Left lobe of liver (tissue), 2 donors: ENCODE measurements at regions not wholly inside any gene's neighbourhood (a gene's known extent, or its start where the extent isn't known, plus 50 kb on each side); places are given as distances from the start of the nearest gene placed in this dataset.
"Not testable (repeated sequence)": the region's sequence is repeated elsewhere in the genome, so short reads cannot be mapped to it uniquely, and the experiment has no call there.

ENCODE experiments used
- ATAC-seq: fragments of 200-7000 bp; cut with Tn5 transposase; one replicate; pipeline ENCODE4 v1.9.1; 2020; ENCODE audit warnings: mild to moderate bottlenecking, moderate library complexity
- DNase-seq: peaks from one replicate; pipeline ENCODE4 v3.0.0-alpha.2; 2020; ENCODE audit warnings: low spot score
- donor health status: DM: no; HTN: no; CAD: no; lungs with moderate emphysema.
- donor health status: DM: no; HTN: yes; CAD: no.

GRCh38 chr1:121095014-121095413 is 89.1 kb downstream of the FAM72B start:
- ATAC-seq, DNase-seq: not testable (repeated sequence)

GRCh38 chr1:121097127-121097866 is 86.8 kb downstream of the FAM72B start:
- DNase-seq (peak; percentile 81), ATAC-seq (peak; percentile 99)

GRCh38 chr1:121097867-121098215 is 86.3 kb downstream of the FAM72B start:
- peak; percentile 24 for ATAC-seq
- DNase-seq, result not testable (repeated sequence)

- ATAC-seq, result not testable (repeated sequence)
These were observed 75.1 kb downstream of the FAM72B start for GRCh38 chr1:121109025-121109424.

GRCh38 chr1:121116522-121117297 is 67.4 kb downstream of the FAM72B start:
- peak; percentile 9 for ATAC-seq
- not testable (repeated sequence) for DNase-seq

More at GRCh38 chr1:121109025-121109424, 75.1 kb downstream of the FAM72B start:
- DNase-seq, result not testable (repeated sequence)

- peak; percentile 85 for ATAC-seq
- DNase-seq, result not testable (repeated sequence)
These were observed 66.9 kb downstream of the FAM72B start for GRCh38 chr1:121117298-121117611.

GRCh38 chr1:121117622-121118479 is 66.3 kb downstream of the FAM72B start:
- DNase-seq, result not testable (repeated sequence)
- ATAC-seq, result peak; percentile 38
